ENCODE measurements at regions not wholly inside any gene's neighbourhood (a gene's known extent, or its start where the extent isn't known, plus 50 kb on each side); places are given as distances from the start of the nearest gene placed in this dataset.

- TF ChIP-seq, protein P1, sequence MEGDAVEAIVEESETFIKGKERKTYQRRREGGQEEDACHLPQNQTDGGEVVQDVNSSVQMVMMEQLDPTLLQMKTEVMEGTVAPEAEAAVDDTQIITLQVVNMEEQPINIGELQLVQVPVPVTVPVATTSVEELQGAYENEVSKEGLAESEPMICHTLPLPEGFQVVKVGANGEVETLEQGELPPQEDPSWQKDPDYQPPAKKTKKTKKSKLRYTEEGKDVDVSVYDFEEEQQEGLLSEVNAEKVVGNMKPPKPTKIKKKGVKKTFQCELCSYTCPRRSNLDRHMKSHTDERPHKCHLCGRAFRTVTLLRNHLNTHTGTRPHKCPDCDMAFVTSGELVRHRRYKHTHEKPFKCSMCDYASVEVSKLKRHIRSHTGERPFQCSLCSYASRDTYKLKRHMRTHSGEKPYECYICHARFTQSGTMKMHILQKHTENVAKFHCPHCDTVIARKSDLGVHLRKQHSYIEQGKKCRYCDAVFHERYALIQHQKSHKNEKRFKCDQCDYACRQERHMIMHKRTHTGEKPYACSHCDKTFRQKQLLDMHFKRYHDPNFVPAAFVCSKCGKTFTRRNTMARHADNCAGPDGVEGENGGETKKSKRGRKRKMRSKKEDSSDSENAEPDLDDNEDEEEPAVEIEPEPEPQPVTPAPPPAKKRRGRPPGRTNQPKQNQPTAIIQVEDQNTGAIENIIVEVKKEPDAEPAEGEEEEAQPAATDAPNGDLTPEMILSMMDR (IDR thresholded peaks at IDR 0.05), result no peak
- TF ChIP-seq EZH2 (IDR thresholded peaks at IDR 0.05; ENCODE audit: borderline replicate concordance, insufficient read depth, low read depth, low read length, poor library complexity, severe bottlenecking), result no peak
These were observed 428.7 kb downstream of the INHBA start for GRCh38 chr7:41274179-41274578.
